Upper lobe of right lung (tissue), 1 donor: ENCODE measurements at regions not wholly inside any gene's neighbourhood (a gene's known extent, or its start where the extent isn't known, plus 50 kb on each side); places are given as distances from the start of the nearest gene placed in this dataset.

Experiments
- ATAC-seq: fragments of 200-7000 bp; cut with Tn5 transposase; one replicate; pipeline ENCODE4 v1.9.1; 2020; ENCODE audit warnings: mild to moderate bottlenecking, moderate library complexity
- DNase-seq: peaks from one replicate; pipeline ENCODE4 v3.0.0-alpha.2; 2020
- H3K27ac ChIP-seq: fragments of 200-600 bp; one replicate; pipeline ENCODE4 v1.8.0; 2022
- H3K27me3 ChIP-seq: fragments of 200-600 bp; one replicate; pipeline ENCODE4 v1.8.0; 2022; ENCODE audit warnings: mild to moderate bottlenecking
- H3K36me3 ChIP-seq: fragments of 200-600 bp; one replicate; pipeline ENCODE4 v1.8.0; 2022
- H3K4me1 ChIP-seq: fragments of 200-600 bp; one replicate; pipeline ENCODE4 v1.8.0; 2022
- H3K4me3 ChIP-seq: fragments of 200-600 bp; one replicate; pipeline ENCODE4 v1.8.0; 2022; ENCODE audit warnings: mild to moderate bottlenecking
- H3K9me3 ChIP-seq: fragments of 200-600 bp; one replicate; pipeline ENCODE4 v1.8.0; 2022
- intact Hi-C: fragments of 100-400 bp; cut with DNase I; formaldehyde crosslinking; loops from one replicate; pipeline ENCODE4 v1.11.0; 2022
- TF ChIP-seq, protein P1 (sequence below): fragments of 200-600 bp; IDR thresholded peaks from one replicate; pipeline ENCODE4 v1.8.0; 2022; ENCODE audit warnings: antibody characterized with exemption
- donor health status: DM: no; HTN: yes; CAD: no; lungs with severe emphysema.

DNA sequence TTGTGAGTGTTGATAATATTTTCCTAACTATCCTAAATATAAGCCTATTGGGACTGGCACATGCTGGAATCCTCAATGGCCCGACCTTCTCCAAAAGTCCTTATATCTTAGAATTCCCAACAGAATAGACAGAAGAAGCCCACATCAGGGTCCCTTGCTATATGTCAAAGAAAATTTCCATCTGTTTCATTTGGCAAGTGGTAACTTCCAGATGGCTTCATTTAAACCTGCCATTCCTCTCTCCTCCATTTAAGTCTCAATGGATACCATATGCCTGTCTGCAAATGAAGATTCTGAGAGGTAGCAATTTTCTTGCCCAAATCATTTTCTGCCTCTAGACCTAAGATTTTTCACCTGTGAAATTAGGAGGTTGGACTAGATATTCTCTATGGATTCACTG, 73.1 kb upstream of the KCNA4 start:
- Histone ChIP-seq H3K27me3 (no peaks in the 10 kb centered on the region), H3K36me3 (no peaks in the 10 kb centered on the region), H3K4me1 (no peaks in the 10 kb centered on the region), H3K4me3 (no peak overlapping the region), H3K9me3 (no peaks in the 10 kb centered on the region), H3K27ac (no peak overlapping the region)
- no peak for ATAC-seq
- DNase-seq: no peak
- intact Hi-C loops: no loop called here
- TF ChIP-seq, protein P1, sequence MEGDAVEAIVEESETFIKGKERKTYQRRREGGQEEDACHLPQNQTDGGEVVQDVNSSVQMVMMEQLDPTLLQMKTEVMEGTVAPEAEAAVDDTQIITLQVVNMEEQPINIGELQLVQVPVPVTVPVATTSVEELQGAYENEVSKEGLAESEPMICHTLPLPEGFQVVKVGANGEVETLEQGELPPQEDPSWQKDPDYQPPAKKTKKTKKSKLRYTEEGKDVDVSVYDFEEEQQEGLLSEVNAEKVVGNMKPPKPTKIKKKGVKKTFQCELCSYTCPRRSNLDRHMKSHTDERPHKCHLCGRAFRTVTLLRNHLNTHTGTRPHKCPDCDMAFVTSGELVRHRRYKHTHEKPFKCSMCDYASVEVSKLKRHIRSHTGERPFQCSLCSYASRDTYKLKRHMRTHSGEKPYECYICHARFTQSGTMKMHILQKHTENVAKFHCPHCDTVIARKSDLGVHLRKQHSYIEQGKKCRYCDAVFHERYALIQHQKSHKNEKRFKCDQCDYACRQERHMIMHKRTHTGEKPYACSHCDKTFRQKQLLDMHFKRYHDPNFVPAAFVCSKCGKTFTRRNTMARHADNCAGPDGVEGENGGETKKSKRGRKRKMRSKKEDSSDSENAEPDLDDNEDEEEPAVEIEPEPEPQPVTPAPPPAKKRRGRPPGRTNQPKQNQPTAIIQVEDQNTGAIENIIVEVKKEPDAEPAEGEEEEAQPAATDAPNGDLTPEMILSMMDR: no peak

DNA sequence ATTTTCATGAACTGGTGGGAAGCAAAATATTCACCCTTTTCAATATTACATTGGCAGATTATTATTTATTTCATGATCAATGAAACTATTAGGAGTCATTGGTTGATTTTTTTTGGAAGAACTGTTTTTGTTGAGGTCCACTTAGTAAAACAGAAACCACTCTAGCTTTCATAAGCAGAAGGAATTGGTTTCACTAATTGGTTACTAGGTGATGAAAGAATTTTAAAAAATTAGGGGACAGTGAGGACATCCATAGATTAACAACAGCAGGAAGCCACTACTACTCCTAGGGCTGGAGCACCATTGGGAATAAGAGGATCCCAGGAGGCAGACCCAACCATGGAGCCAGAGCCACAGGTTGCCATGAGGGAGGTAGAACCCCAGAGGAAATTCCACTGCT, 74.4 kb upstream of the KCNA4 start:
- no peaks in the 10 kb centered on the region for H3K4me1 ChIP-seq
- DNase-seq: no peak
- H3K4me3 ChIP-seq: no peak overlapping the region
- no peaks in the 10 kb centered on the region for H3K27me3 ChIP-seq
- no peak for ATAC-seq
- TF ChIP-seq, protein P1: no peak
- H3K36me3 ChIP-seq: no peaks in the 10 kb centered on the region
- intact Hi-C loops: no loop called here
- no peaks in the 10 kb centered on the region for H3K9me3 ChIP-seq
- H3K27ac ChIP-seq: no peak overlapping the region

DNA sequence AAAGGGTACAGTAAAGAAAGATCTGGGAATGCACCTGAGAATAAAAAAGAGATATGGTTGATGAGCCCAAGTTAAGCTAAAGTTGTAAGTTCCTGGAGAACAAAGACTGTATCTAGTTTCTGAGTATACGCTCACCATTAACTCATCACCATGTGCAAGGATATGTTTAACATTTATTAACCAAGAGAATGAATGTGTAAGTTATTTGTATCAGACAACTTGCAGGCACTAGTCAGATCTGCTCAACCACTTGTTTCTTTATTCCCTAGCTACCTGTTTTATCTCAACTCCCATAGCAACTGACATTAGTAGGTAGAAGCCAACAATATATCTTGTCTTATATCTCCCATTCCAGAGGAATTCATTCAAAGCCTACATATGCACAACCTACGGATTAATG, 74.9 kb upstream of the KCNA4 start:
- DNase-seq (no peak), ATAC-seq (no peak)
- no peaks in the 10 kb centered on the region for H3K4me1 ChIP-seq
- no peaks in the 10 kb centered on the region for H3K9me3 ChIP-seq
- no peaks in the 10 kb centered on the region for H3K27me3 ChIP-seq
- H3K36me3 ChIP-seq: no peaks in the 10 kb centered on the region
- TF ChIP-seq, protein P1: no peak
- H3K27ac ChIP-seq: no peak overlapping the region
- no peak overlapping the region for H3K4me3 ChIP-seq
- intact Hi-C loops: no loop called here

DNA sequence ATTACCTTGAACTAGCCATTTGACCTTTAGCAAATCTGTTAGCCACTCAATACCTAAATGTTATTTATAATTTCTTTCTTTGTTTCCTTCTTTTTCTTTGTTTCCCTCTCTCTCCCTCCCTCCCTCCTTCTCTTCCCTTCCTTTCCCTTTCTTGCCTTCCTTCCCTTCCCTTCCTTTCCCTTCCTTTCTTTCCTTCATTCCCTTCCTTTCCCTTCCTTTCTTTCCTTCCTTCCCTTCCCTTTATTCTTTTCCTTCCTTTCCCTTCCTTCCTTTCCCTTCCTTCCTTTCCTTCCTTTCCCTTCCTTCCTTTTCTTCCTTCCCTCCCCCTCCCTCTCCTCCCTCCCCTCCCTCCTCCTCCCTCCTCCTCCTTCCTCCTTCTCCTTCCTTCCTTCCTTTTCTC, 75.7 kb upstream of the KCNA4 start:
- intact Hi-C loops: no loop called here
- no peak overlapping the region for H3K27ac ChIP-seq
- no peaks in the 10 kb centered on the region for H3K27me3 ChIP-seq
- DNase-seq (no peak), ATAC-seq (no peak)
- no peaks in the 10 kb centered on the region for H3K9me3 ChIP-seq
- TF ChIP-seq, protein P1: no peak
- H3K4me1 ChIP-seq: no peaks in the 10 kb centered on the region
- no peak overlapping the region for H3K4me3 ChIP-seq
- no peaks in the 10 kb centered on the region for H3K36me3 ChIP-seq

DNA sequence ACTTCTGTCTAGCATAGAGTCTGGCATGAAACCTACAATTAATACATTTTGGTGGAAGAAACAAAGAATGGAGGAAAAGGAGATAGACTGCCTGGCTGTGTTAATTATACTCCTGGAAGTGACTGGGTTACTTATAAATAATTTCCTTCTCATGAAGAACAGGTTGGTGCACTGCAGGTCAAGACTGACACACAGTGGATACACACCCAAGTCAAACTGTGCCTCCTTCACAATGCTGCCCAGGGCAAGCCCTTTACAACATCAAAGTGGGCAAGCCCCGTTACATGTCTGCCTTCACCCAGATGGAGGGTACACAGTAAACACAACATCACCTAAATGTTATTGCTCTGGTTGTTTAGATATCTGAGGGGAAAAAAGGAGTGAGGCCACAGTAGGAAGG, 83.7 kb upstream of the KCNA4 start:
- ATAC-seq: no peak
- no peaks in the 10 kb centered on the region for H3K27me3 ChIP-seq
- TF ChIP-seq, protein P1: no peak
- H3K4me1 ChIP-seq: no peaks in the 10 kb centered on the region
- no peak overlapping the region for H3K4me3 ChIP-seq
- H3K27ac ChIP-seq: no peak overlapping the region
- DNase-seq: no peak
- no peaks in the 10 kb centered on the region for H3K36me3 ChIP-seq
- intact Hi-C loops: no loop called here
- no peaks in the 10 kb centered on the region for H3K9me3 ChIP-seq
